Glutamatergic neuron (in vitro differentiated cells): ENCODE measurements at regions not wholly inside any gene's neighbourhood (a gene's known extent, or its start where the extent isn't known, plus 50 kb on each side); places are given as distances from the start of the nearest gene placed in this dataset.

Experiments used
- DNase-seq: peaks from one replicate; pipeline ENCODE4 v3.0.0; 2022
- H3K27ac Mint-ChIP-seq: one replicate; pipeline ENCODE4 v1.8.0; 2020; ENCODE audit warnings: mild to moderate bottlenecking, mixed read lengths, inconsistent platforms; ENCODE audit not compliant: unreplicated experiment
- H3K27me3 Mint-ChIP-seq: one replicate; pipeline ENCODE4 v1.8.0; 2020; ENCODE audit warnings: mild to moderate bottlenecking, moderate library complexity, mixed read lengths, inconsistent platforms; ENCODE audit not compliant: unreplicated experiment
- H3K36me3 Mint-ChIP-seq: one replicate; pipeline ENCODE4 v1.8.0; 2020; ENCODE audit warnings: mild to moderate bottlenecking, mixed read lengths, inconsistent platforms; ENCODE audit not compliant: unreplicated experiment
- H3K4me1 Mint-ChIP-seq: one replicate; pipeline ENCODE4 v1.8.0; 2020; ENCODE audit warnings: mild to moderate bottlenecking, low read depth, mixed read lengths, inconsistent platforms; ENCODE audit not compliant: unreplicated experiment
- H3K4me3 Mint-ChIP-seq: one replicate; pipeline ENCODE4 v1.8.0; 2020; ENCODE audit warnings: mild to moderate bottlenecking, mixed read lengths, inconsistent platforms; ENCODE audit not compliant: unreplicated experiment
- H3K9me3 Mint-ChIP-seq: one replicate; pipeline ENCODE4 v1.8.0; 2020; ENCODE audit warnings: mild to moderate bottlenecking, moderate library complexity, mixed read lengths, inconsistent platforms; ENCODE audit not compliant: unreplicated experiment
- TF ChIP-seq, protein P1 (sequence below): fragments of 200-600 bp; sonication (generic); IDR thresholded peaks from one replicate; pipeline ENCODE4 v1.5.0; 2021; ENCODE audit not compliant: partially characterized antibody, unreplicated experiment

DNA sequence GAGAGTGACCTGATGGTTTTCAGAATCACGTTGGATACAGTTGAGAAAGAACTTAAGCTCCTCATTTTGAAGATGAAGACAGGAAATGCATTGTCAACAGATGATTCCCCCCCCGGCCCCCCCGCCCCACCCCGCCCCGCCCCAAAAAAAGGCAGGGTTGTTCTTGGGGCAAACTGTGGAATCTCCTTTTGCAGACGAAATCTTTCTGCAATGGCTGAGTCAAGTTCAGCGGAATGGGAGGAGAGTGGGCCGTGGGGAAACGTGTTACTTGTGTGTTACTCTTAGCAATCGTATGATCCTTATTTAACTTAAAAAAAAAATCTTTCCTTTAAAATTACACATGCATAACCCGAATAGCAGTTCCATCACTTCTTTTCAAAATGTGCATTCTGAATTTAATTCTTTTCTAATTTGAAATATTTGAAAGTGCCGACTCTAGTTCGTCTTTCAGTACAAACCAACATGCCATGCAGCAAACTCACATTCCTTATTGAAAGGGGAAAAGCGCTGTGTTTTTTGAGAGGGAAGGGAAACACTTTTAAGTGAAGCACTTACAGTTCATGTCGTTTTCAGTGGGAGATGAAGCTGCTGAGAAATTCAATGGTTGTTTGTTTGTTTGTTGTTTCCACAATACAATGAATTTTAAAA is 348.5 kb upstream of the ARGLU1 start:
- Mint-ChIP-seq H3K9me3 (peaks cover 4% of the 10 kb centered on the region), H3K27me3 (no peaks in the 10 kb centered on the region), H3K27ac (no peak overlapping the region), H3K4me3 (peak overlapping the region; percentile 41), H3K36me3 (peaks cover 3% of the 10 kb centered on the region), H3K4me1 (peaks cover 29% of the 10 kb centered on the region)
- no peak for DNase-seq
- TF ChIP-seq, protein P1, sequence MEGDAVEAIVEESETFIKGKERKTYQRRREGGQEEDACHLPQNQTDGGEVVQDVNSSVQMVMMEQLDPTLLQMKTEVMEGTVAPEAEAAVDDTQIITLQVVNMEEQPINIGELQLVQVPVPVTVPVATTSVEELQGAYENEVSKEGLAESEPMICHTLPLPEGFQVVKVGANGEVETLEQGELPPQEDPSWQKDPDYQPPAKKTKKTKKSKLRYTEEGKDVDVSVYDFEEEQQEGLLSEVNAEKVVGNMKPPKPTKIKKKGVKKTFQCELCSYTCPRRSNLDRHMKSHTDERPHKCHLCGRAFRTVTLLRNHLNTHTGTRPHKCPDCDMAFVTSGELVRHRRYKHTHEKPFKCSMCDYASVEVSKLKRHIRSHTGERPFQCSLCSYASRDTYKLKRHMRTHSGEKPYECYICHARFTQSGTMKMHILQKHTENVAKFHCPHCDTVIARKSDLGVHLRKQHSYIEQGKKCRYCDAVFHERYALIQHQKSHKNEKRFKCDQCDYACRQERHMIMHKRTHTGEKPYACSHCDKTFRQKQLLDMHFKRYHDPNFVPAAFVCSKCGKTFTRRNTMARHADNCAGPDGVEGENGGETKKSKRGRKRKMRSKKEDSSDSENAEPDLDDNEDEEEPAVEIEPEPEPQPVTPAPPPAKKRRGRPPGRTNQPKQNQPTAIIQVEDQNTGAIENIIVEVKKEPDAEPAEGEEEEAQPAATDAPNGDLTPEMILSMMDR = no peak

DNA sequence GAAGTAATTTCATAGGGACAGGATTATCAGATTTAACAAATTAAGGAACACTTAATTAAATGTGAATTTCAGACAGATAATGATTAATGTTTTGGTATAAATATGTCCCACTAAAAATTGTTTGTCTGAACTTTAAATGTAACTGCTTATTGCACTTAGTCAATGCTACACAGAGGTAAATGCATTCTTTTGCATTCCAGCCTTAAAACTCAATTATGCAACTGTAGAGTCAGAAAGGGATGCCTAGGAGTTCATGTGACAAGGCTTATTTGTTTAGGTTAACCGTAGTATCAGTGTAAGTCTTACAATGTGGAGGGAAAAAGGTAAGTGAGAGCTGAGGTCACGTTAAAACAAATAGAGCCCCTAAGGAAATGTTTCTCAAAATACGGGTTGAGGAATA is 347.2 kb upstream of the ARGLU1 start:
- Mint-ChIP-seq H3K9me3 (peaks cover 2% of the 10 kb centered on the region), H3K27ac (no peak overlapping the region), H3K4me1 (peaks cover 19% of the 10 kb centered on the region), H3K4me3 (no peak overlapping the region), H3K36me3 (peaks cover 5% of the 10 kb centered on the region), H3K27me3 (no peaks in the 10 kb centered on the region)
- TF ChIP-seq, protein P1 = no peak
- DNase-seq = no peak

DNA sequence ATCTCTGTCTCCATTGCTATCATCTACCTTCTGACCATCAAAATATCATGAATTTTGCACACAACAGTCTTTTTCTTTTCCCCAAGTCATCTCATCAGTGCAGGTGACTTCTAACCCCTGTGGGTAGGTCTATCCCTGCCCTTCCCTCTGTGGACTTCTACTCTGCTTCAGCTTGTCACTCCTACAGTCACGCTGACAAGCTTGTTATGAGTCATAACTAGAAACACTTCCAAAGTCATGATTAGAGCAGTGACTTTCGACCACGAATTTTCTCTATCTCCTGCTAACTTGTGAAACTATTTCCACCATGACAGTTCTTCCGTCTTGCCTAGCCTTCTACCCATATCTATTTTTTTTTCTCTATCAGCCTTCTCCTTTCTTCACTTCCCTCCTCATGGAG is 343.7 kb upstream of the ARGLU1 start:
- Mint-ChIP-seq H3K27me3 (peaks cover 3% of the 10 kb centered on the region), H3K36me3 (peaks cover 5% of the 10 kb centered on the region), H3K9me3 (peaks cover 4% of the 10 kb centered on the region), H3K4me1 (peaks cover 7% of the 10 kb centered on the region), H3K27ac (no peak overlapping the region), H3K4me3 (no peak overlapping the region)
- TF ChIP-seq, protein P1 = no peak
- DNase-seq = no peak

DNA sequence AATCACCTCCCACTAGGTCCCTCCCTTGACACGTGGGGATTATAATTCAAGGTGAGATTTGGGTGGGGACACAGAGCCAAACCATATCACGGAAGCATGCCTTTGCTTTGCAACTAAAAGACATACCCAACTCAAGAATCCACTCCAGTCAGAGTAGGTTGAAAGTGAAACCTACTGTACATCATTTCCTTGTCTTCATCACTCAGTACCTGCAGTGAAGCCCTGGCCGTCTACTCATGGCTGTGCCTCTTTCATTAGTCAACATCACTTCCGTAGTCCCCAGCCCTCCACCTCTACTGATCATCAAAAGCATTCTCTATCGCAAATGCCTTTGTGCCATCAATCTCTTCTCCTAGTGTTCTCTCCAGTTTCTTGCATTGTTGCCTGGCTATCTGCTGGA is 343.1 kb upstream of the ARGLU1 start:
- no peak overlapping the region for H3K27ac Mint-ChIP-seq

DNA sequence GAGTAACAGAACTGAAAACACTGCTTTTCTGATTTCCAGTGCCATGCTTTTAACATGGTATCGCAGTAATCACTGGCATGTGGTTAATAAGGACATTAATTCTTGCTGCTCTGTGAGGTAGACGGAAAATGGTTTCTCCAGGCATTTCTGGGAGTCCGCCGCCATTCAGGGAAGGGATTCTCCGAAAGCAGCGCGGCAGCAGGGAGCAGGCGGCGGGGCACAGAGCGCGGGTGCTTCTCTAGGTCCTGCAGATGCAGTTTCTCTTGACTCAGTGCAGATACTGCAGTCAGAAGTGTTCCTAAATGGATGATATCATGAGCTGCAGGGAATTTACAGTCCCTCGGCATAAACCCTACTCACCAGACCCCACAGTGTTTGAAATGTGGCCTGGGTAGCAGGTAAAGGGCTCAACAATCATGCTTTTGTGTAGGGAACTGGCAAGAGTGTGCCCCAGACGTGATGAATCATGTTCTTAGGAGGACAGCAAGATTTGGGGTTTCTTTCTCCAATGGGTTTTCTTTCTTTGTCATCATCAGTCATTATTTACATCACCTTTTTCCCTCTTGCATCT is 338.6 kb upstream of the ARGLU1 start:
- no peak overlapping the region for H3K27ac Mint-ChIP-seq
- H3K4me3 Mint-ChIP-seq = no peak overlapping the region
- DNase-seq = no peak
- H3K4me1 Mint-ChIP-seq = no peaks in the 10 kb centered on the region
- TF ChIP-seq, protein P1 = no peak
- peaks cover 2% of the 10 kb centered on the region for H3K36me3 Mint-ChIP-seq
- H3K9me3 Mint-ChIP-seq = peaks cover 2% of the 10 kb centered on the region
- H3K27me3 Mint-ChIP-seq = peaks cover 3% of the 10 kb centered on the region

More for the DNA sequence above, 343.1 kb upstream of the ARGLU1 start:
- Mint-ChIP-seq H3K4me3 (no peak overlapping the region), H3K4me1 (peaks cover 6% of the 10 kb centered on the region), H3K27me3 (peaks cover 3% of the 10 kb centered on the region), H3K9me3 (peaks cover 4% of the 10 kb centered on the region), H3K36me3 (peaks cover 5% of the 10 kb centered on the region)
- TF ChIP-seq, protein P1 = no peak
- DNase-seq = no peak
